OCI-LY7 (cell line): ENCODE measurements at regions not wholly inside any gene's neighbourhood (a gene's known extent, or its start where the extent isn't known, plus 50 kb on each side); places are given as distances from the start of the nearest gene placed in this dataset.

ENCODE experiments used
- BruUV-seq: library from RNA; stranded (reverse); fragments of 400-500 nt; replicated peaks from 2 replicates; lab custom pipeline; 2021; lab: Mats Ljungman, UMichigan
- CTCF ChIA-PET: fragments of 300-600 bp; sonication (Branson Sonifier 250); formaldehyde crosslinking; loops from one replicate; lab custom pipeline; 2022; ENCODE audit warnings: antibody characterized with exemption; ENCODE audit not compliant: unreplicated experiment; lab: Charles Lee
- POLR2A ChIA-PET: fragments of 300-600 bp; sonication (Branson Sonifier 250); formaldehyde crosslinking; loops from one replicate; lab custom pipeline; 2022; ENCODE audit warnings: antibody characterized with exemption; lab: Charles Lee
- DNase-seq: peaks from one replicate; pipeline ENCODE4 v3.0.0-alpha.2; 2015; ENCODE audit warnings: low spot score
- H2AFZ ChIP-seq: fragments of 200-600 bp; sonication (generic), shearing (Covaris generic); 2 replicates; pipeline ENCODE4 v1.6.1; 2014; ENCODE audit warnings: mild to moderate bottlenecking, antibody characterized with exemption, low read length, moderate library complexity
- H3K27ac ChIP-seq: fragments of 200-600 bp; sonication (generic); 2 replicates; pipeline ENCODE4 v1.5.1; 2014; ENCODE audit warnings: mixed run types, low read depth, mild to moderate bottlenecking, moderate library complexity, low read length, inconsistent platforms; ENCODE audit not compliant: poor library complexity, severe bottlenecking
- H3K36me3 ChIP-seq: fragments of 200-600 bp; sonication (generic); 2 replicates; pipeline ENCODE4 v1.6.1; 2014; ENCODE audit warnings: mild to moderate bottlenecking, antibody characterized with exemption, low read length, moderate library complexity, mixed read lengths; ENCODE audit not compliant: insufficient read depth
- H3K4me1 ChIP-seq: fragments of 200-600 bp; sonication (generic); 2 replicates; pipeline ENCODE4 v1.5.1; 2014; ENCODE audit warnings: mild to moderate bottlenecking, low read length; ENCODE audit not compliant: insufficient read depth, poor library complexity, severe bottlenecking
- H3K4me2 ChIP-seq: fragments of 200-600 bp; sonication (generic); 2 replicates; pipeline ENCODE4 v1.6.1; 2014; ENCODE audit warnings: mild to moderate bottlenecking, low read length
- H3K4me3 ChIP-seq: fragments of 200-600 bp; sonication (generic); 2 replicates; pipeline ENCODE4 v1.5.1; 2014; ENCODE audit warnings: mild to moderate bottlenecking, low read depth, low read length; ENCODE audit not compliant: poor library complexity, severe bottlenecking
- H3K79me2 ChIP-seq: fragments of 200-600 bp; sonication (generic); 2 replicates; pipeline ENCODE4 v1.6.1; 2016; ENCODE audit warnings: low read depth, mild to moderate bottlenecking, low read length, moderate library complexity, mixed read lengths; ENCODE audit not compliant: insufficient read depth
- H3K9me2 ChIP-seq: fragments of 200-600 bp; sonication (generic); 2 replicates; pipeline ENCODE4 v1.6.1; 2016; ENCODE audit warnings: mild to moderate bottlenecking, low read length, mixed read lengths; ENCODE audit not compliant: insufficient read depth
- H3K9me3 ChIP-seq: fragments of 200-600 bp; sonication (generic); 2 replicates; pipeline ENCODE4 v1.6.1; 2014; ENCODE audit warnings: mild to moderate bottlenecking, mixed run types, low read length, mixed read lengths
- H4K20me1 ChIP-seq: fragments of 200-600 bp; sonication (generic); 2 replicates; pipeline ENCODE4 v1.6.1; 2014; ENCODE audit warnings: mild to moderate bottlenecking, antibody characterized with exemption, low read length, moderate library complexity, mixed read lengths; ENCODE audit not compliant: insufficient read depth
- EZH2phosphoT487 ChIP-seq: fragments of 200-600 bp; sonication (generic); IDR thresholded peaks from 2 replicates; pipeline ENCODE4 v1.6.1; 2018; ENCODE audit warnings: low read depth, borderline replicate concordance, mild to moderate bottlenecking, mixed run types, antibody characterized with exemption, low read length, moderate library complexity, mixed read lengths
- intact Hi-C: fragments of 100-400 bp; cut with micrococcal nuclease; formaldehyde crosslinking; loops from one replicate; pipeline ENCODE4 v1.10.0; 2022; ENCODE audit not compliant: unreplicated experiment
- TF ChIP-seq, protein P1 (sequence below): fragments of 200-600 bp; sonication (generic); conservative IDR thresholded peaks from 2 replicates; pipeline ENCODE4 v1.5.1; 2014; ENCODE audit warnings: mild to moderate bottlenecking, antibody characterized with exemption, low read length, moderate library complexity, mixed read lengths

DNA sequence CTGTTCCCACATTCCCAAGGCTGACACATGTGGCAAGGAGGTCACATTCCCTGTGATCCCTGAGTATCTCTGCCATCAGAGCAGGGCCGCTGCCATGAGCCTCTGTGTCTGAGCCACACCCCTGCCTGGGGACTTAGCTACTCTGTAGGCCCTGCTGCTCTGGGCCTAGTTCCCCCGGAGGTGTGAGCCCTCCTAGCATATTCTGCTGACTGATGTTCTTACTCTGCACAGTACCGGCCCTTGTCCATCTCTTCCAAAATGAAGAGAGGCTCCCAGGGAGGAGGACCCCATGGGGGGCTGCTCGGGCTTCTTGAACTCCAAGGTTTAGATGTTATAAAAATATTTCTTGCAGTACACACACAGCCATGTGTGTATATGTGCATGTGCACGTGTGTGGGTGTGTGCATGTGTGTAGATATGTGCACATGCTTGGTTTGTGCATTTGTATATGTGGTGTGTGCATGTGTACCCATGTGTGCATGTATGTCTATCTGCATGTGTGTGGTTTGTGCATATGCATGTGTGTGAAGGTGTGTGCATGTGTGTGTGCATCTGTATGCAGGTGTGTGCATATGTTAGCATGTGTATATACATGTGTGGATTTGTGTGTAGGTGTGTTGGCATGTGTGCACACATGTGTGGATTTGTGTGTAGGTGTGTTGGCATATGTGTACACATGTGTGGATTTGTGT lies 101.2 kb downstream of the ERMARD start:
- no peaks in the 10 kb centered on the region for H3K4me1 ChIP-seq
- H3K27ac ChIP-seq: no peak overlapping the region
- CTCF ChIA-PET: no interaction called here
- H3K9me3 ChIP-seq: no peaks in the 10 kb centered on the region
- no peaks in the 10 kb centered on the region for H4K20me1 ChIP-seq
- H3K36me3 ChIP-seq: no peaks in the 10 kb centered on the region
- no peak for DNase-seq
- intact Hi-C loops: no loop called here
- no peak overlapping the region for H3K4me2 ChIP-seq
- TF ChIP-seq, protein P1, sequence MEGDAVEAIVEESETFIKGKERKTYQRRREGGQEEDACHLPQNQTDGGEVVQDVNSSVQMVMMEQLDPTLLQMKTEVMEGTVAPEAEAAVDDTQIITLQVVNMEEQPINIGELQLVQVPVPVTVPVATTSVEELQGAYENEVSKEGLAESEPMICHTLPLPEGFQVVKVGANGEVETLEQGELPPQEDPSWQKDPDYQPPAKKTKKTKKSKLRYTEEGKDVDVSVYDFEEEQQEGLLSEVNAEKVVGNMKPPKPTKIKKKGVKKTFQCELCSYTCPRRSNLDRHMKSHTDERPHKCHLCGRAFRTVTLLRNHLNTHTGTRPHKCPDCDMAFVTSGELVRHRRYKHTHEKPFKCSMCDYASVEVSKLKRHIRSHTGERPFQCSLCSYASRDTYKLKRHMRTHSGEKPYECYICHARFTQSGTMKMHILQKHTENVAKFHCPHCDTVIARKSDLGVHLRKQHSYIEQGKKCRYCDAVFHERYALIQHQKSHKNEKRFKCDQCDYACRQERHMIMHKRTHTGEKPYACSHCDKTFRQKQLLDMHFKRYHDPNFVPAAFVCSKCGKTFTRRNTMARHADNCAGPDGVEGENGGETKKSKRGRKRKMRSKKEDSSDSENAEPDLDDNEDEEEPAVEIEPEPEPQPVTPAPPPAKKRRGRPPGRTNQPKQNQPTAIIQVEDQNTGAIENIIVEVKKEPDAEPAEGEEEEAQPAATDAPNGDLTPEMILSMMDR: no peak
- TF ChIP-seq EZH2phosphoT487: no peak
- POLR2A ChIA-PET: interaction anchor here (0.5 kb wide), 1 partner anchor 707 kb away, joined by 4 read pairs; no protein-coding TSS in a partner anchor
- H2AFZ ChIP-seq: no peak overlapping the region
- no peaks in the 10 kb centered on the region for H3K79me2 ChIP-seq
- no peak overlapping the region for H3K4me3 ChIP-seq
- H3K9me2 ChIP-seq: no peaks in the 10 kb centered on the region
- no TSS peak for BruUV-seq

DNA sequence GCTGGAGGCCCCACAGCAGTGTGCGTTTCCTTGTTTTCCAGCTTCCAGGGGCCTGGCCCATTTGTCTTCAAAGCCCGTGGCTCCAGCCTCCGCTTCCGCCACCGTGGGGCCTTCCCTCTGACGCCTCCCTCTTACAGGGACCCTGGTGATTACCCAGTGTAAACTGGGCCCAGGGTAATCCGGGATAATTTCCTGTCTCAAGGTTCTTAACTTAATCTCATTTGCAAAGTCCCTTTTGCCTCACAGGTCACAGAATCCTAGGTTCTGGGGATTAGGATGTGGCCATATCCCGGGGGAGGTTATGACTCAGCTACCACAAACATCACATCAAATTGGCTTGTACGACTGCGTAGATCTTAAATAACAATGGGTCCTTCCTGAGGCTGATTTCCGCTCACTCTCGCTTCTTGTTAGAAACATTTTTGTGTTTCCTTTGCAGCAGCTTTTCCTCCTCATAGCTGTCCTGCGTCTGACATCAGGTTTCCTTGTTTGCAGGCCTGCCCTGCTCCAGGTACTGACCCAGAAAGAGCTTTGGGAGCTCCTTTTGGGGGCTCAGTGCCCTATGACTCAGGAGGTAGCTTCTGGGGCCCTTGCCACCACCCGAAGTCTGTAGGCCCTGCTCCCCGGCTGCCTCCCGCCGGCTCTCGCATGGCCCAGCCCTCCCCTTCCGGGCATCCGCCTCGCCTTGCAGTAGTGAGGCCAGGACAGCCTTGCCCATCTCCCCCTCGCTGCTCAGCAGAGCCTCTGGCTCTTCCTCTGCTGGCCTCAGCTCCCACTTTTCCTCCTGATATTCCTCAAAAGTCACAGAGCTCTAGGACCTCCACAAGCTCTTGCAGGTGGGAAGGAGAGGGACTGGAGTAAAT lies 100.5 kb downstream of the ERMARD start:
- Histone ChIP-seq H2AFZ (no peak overlapping the region), H3K9me2 (no peaks in the 10 kb centered on the region), H4K20me1 (no peaks in the 10 kb centered on the region), H3K4me2 (no peak overlapping the region), H3K79me2 (no peaks in the 10 kb centered on the region), H3K4me1 (no peaks in the 10 kb centered on the region), H3K9me3 (no peaks in the 10 kb centered on the region), H3K36me3 (no peaks in the 10 kb centered on the region), H3K4me3 (no peak overlapping the region), H3K27ac (no peak overlapping the region)
- ChIA-PET CTCF (no interaction called here), POLR2A (interaction anchor here (0.5 kb wide), 1 partner anchor 708 kb away, joined by 4 read pairs; no protein-coding TSS in a partner anchor)
- BruUV-seq: no TSS peak
- DNase-seq: no peak
- TF ChIP-seq EZH2phosphoT487: no peak
- TF ChIP-seq, protein P1: no peak
- intact Hi-C loops: no loop called here
